GM23338 (cell line): ENCODE measurements at regions not wholly inside any gene's neighbourhood (a gene's known extent, or its start where the extent isn't known, plus 50 kb on each side); places are given as distances from the start of the nearest gene placed in this dataset.

ENCODE experiments used
- ATAC-seq: fragments of 200-7000 bp; cut with Tn5 transposase; 3 replicates; pipeline ENCODE4 v1.9.1; 2020
- DNase-seq: peaks from one replicate; pipeline ENCODE4 v3.0.0-alpha.2; 2015; ENCODE audit warnings: low spot score
- H2AFZ ChIP-seq: fragments of 200-600 bp; sonication (generic); 2 replicates; pipeline ENCODE4 v1.8.0; 2016; ENCODE audit warnings: antibody characterized with exemption, mild to moderate bottlenecking, moderate library complexity
- H3F3A ChIP-seq: fragments of 200-600 bp; sonication (generic); replicated peaks from 2 replicates; pipeline ENCODE4 v1.8.0; 2017; ENCODE audit warnings: antibody characterized with exemption, mixed run types, low read depth
- H3K27ac ChIP-seq: fragments of 200-600 bp; sonication (generic); 2 replicates; pipeline ENCODE4 v1.6.1; 2016; ENCODE audit warnings: low read depth
- H3K27me3 ChIP-seq: fragments of 200-600 bp; sonication (generic); 2 replicates; pipeline ENCODE4 v1.8.0; 2016; ENCODE audit warnings: mild to moderate bottlenecking, mixed run types, moderate library complexity; ENCODE audit not compliant: insufficient read depth
- H3K36me3 ChIP-seq: fragments of 200-600 bp; sonication (generic); 2 replicates; pipeline ENCODE4 v1.8.0; 2016; ENCODE audit warnings: mild to moderate bottlenecking; ENCODE audit not compliant: insufficient read depth
- H3K4me1 ChIP-seq: fragments of 200-600 bp; sonication (generic); 2 replicates; pipeline ENCODE4 v1.8.0; 2016; ENCODE audit warnings: mild to moderate bottlenecking, moderate library complexity; ENCODE audit not compliant: insufficient read depth
- H3K4me2 ChIP-seq: fragments of 200-600 bp; sonication (generic); 2 replicates; pipeline ENCODE4 v1.7.1; 2017; ENCODE audit warnings: mixed run types
- H3K4me3 ChIP-seq: fragments of 200-600 bp; sonication (generic); 2 replicates; pipeline ENCODE4 v1.6.1; 2016; ENCODE audit warnings: mixed run types
- H3K79me2 ChIP-seq: fragments of 200-600 bp; sonication (generic); replicated peaks from 2 replicates; pipeline ENCODE4 v1.8.0; 2017; ENCODE audit warnings: mild to moderate bottlenecking; ENCODE audit not compliant: insufficient read depth
- H3K9me2 ChIP-seq: fragments of 200-600 bp; sonication (generic); 2 replicates; pipeline ENCODE4 v1.8.0; 2017; ENCODE audit not compliant: insufficient read depth
- H4K20me1 ChIP-seq: fragments of 200-600 bp; sonication (generic); replicated peaks from 2 replicates; pipeline ENCODE4 v1.8.0; 2017; ENCODE audit warnings: mild to moderate bottlenecking; ENCODE audit not compliant: insufficient read depth
- H3K27ac Mint-ChIP-seq: 2 replicates; pipeline ENCODE4 v1.8.0; 2020; ENCODE audit warnings: inconsistent platforms, mild to moderate bottlenecking, moderate library complexity, mixed read lengths
- H3K27me3 Mint-ChIP-seq: 3 replicates; pipeline ENCODE4 v1.8.0; 2022; ENCODE audit warnings: low read depth, mild to moderate bottlenecking, moderate library complexity, mixed read lengths, inconsistent platforms; ENCODE audit not compliant: insufficient read depth, poor library complexity
- H3K36me3 Mint-ChIP-seq: 3 replicates; pipeline ENCODE4 v1.8.0; 2021; ENCODE audit warnings: low read depth, mild to moderate bottlenecking, inconsistent platforms, moderate library complexity, mixed read lengths
- H3K4me1 Mint-ChIP-seq: 3 replicates; pipeline ENCODE4 v1.8.0; 2020; ENCODE audit warnings: mild to moderate bottlenecking, inconsistent platforms, mixed read lengths
- H3K4me3 Mint-ChIP-seq: 3 replicates; pipeline ENCODE4 v1.8.0; 2021; ENCODE audit warnings: moderate library complexity, mild to moderate bottlenecking, inconsistent platforms, mixed read lengths
- H3K9me3 Mint-ChIP-seq: 3 replicates; pipeline ENCODE4 v1.8.0; 2020; ENCODE audit warnings: moderate library complexity, mild to moderate bottlenecking, inconsistent platforms, mixed read lengths
- CREB1 ChIP-seq: fragments of 250-450 bp; sonication (Bioruptor Pico); IDR thresholded peaks from 2 replicates; pipeline ENCODE4 v1.5.0; 2020; ENCODE audit warnings: low read depth, mild to moderate bottlenecking, moderate library complexity
- EZH2 ChIP-seq: fragments of 200-600 bp; sonication (generic); IDR thresholded peaks from one replicate; pipeline ENCODE4 v1.8.0; 2017; ENCODE audit warnings: antibody characterized with exemption, mild to moderate bottlenecking, low read depth; ENCODE audit not compliant: unreplicated experiment
- EZH2phosphoT487 ChIP-seq: fragments of 200-600 bp; sonication (generic); IDR thresholded peaks from one replicate; pipeline ENCODE4 v1.8.1; 2018; ENCODE audit warnings: antibody characterized with exemption; ENCODE audit not compliant: unreplicated experiment
- JUNB ChIP-seq: IDR thresholded peaks from one replicate; pipeline ENCODE4 v1.6.1; 2016; ENCODE audit warnings: antibody characterized with exemption; ENCODE audit not compliant: unreplicated experiment
- NANOG ChIP-seq: IDR thresholded peaks from 2 replicates; pipeline ENCODE4 v1.6.1; 2016; ENCODE audit warnings: antibody characterized with exemption, borderline replicate concordance
- POLR2AphosphoS5 ChIP-seq: IDR thresholded peaks from 2 replicates; pipeline ENCODE4 v1.6.1; 2016; ENCODE audit warnings: antibody characterized with exemption, low read depth
- STAT1 ChIP-seq: IDR thresholded peaks from one replicate; pipeline ENCODE4 v1.6.1; 2016; ENCODE audit warnings: antibody characterized with exemption; ENCODE audit not compliant: unreplicated experiment
- ZNF114 ChIP-seq: fragments of 250-450 bp; sonication (Bioruptor Pico); IDR thresholded peaks from 2 replicates; pipeline ENCODE4 v1.5.0; 2020; ENCODE audit warnings: mild to moderate bottlenecking, moderate library complexity
- ZNF331 ChIP-seq: fragments of 250-450 bp; sonication (Bioruptor Pico); IDR thresholded peaks from 2 replicates; pipeline ENCODE4 v1.5.0; 2020; ENCODE audit warnings: low read depth, mild to moderate bottlenecking, moderate library complexity
- TF ChIP-seq, protein P1 (sequence below): IDR thresholded peaks from 2 replicates; pipeline ENCODE4 v1.6.1; 2016; ENCODE audit warnings: antibody characterized with exemption
- TF ChIP-seq, protein P2 (sequence below): IDR thresholded peaks from one replicate; pipeline ENCODE4 v1.6.1; 2018; ENCODE audit warnings: antibody characterized with exemption; ENCODE audit not compliant: unreplicated experiment
- TF ChIP-seq, protein P3 (sequence below): fragments of 250-450 bp; sonication (Bioruptor Pico); IDR thresholded peaks from 2 replicates; pipeline ENCODE4 v1.5.0; 2020; ENCODE audit warnings: mild to moderate bottlenecking, moderate library complexity
- TF ChIP-seq, protein P4 (sequence below), 2 experiments: fragments of 200-600 bp in 1 of 2; sonication (generic) in 1 of 2; conservative IDR thresholded peaks; 2 replicates each; pipeline versions ENCODE4 v1.5.1 to v1.6.1; 2016 to 2017; ENCODE audit warnings: antibody characterized with exemption in 2 of 2, low read depth in 2 of 2, mild to moderate bottlenecking in 2 of 2, moderate library complexity in 1 of 2

DNA sequence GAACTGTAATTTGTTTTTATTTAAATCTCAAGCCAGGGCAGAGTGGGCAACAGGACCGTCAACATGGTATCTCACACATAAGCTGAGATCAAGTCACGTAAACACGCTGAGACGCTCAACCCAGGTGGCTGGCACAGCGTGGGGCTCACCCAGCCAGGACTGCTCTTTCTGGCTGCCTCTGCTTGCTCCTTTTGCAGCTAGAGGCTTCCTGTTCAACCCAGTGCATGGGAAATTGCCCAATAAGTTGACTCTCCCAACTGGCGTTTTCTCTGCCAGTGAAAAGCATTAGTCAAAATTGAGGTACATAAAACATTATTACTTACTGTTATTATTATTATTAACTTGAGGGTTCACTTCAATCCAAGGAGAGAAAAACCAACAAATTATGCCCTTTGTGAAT is 398.1 kb downstream of the NR2F2 start:
- no peaks in the 10 kb centered on the region for H3K9me3 Mint-ChIP-seq
- Histone ChIP-seq H3K4me3 (no peak overlapping the region), H3K4me1 (no peaks in the 10 kb centered on the region), H4K20me1 (no peaks in the 10 kb centered on the region), H3K27ac (no peak overlapping the region), H3K27me3 (no peaks in the 10 kb centered on the region), H3K4me2 (no peak overlapping the region), H3K79me2 (no peaks in the 10 kb centered on the region; the same call in 1 of the 2 replicates), H3F3A (no peaks in the 10 kb centered on the region), H3K9me2 (peaks cover 6% of the 10 kb centered on the region; the same call in 1 of the 2 replicates), H2AFZ (no peak overlapping the region), H3K36me3 (no peaks in the 10 kb centered on the region)
- no peak overlapping the region for H3K4me3 Mint-ChIP-seq
- TF ChIP-seq ZNF331 (no peak), NANOG (no peak), EZH2 (no peak), POLR2AphosphoS5 (no peak), JUNB (no peak), STAT1 (no peak), EZH2phosphoT487 (no peak), CREB1 (no peak), ZNF114 (CRISPR knock-in tag) (no peak)
- TF ChIP-seq, protein P1, sequence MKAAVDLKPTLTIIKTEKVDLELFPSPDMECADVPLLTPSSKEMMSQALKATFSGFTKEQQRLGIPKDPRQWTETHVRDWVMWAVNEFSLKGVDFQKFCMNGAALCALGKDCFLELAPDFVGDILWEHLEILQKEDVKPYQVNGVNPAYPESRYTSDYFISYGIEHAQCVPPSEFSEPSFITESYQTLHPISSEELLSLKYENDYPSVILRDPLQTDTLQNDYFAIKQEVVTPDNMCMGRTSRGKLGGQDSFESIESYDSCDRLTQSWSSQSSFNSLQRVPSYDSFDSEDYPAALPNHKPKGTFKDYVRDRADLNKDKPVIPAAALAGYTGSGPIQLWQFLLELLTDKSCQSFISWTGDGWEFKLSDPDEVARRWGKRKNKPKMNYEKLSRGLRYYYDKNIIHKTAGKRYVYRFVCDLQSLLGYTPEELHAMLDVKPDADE = no peak
- TF ChIP-seq, protein P2, sequence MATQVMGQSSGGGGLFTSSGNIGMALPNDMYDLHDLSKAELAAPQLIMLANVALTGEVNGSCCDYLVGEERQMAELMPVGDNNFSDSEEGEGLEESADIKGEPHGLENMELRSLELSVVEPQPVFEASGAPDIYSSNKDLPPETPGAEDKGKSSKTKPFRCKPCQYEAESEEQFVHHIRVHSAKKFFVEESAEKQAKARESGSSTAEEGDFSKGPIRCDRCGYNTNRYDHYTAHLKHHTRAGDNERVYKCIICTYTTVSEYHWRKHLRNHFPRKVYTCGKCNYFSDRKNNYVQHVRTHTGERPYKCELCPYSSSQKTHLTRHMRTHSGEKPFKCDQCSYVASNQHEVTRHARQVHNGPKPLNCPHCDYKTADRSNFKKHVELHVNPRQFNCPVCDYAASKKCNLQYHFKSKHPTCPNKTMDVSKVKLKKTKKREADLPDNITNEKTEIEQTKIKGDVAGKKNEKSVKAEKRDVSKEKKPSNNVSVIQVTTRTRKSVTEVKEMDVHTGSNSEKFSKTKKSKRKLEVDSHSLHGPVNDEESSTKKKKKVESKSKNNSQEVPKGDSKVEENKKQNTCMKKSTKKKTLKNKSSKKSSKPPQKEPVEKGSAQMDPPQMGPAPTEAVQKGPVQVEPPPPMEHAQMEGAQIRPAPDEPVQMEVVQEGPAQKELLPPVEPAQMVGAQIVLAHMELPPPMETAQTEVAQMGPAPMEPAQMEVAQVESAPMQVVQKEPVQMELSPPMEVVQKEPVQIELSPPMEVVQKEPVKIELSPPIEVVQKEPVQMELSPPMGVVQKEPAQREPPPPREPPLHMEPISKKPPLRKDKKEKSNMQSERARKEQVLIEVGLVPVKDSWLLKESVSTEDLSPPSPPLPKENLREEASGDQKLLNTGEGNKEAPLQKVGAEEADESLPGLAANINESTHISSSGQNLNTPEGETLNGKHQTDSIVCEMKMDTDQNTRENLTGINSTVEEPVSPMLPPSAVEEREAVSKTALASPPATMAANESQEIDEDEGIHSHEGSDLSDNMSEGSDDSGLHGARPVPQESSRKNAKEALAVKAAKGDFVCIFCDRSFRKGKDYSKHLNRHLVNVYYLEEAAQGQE = no peak
- TF ChIP-seq, protein P3, sequence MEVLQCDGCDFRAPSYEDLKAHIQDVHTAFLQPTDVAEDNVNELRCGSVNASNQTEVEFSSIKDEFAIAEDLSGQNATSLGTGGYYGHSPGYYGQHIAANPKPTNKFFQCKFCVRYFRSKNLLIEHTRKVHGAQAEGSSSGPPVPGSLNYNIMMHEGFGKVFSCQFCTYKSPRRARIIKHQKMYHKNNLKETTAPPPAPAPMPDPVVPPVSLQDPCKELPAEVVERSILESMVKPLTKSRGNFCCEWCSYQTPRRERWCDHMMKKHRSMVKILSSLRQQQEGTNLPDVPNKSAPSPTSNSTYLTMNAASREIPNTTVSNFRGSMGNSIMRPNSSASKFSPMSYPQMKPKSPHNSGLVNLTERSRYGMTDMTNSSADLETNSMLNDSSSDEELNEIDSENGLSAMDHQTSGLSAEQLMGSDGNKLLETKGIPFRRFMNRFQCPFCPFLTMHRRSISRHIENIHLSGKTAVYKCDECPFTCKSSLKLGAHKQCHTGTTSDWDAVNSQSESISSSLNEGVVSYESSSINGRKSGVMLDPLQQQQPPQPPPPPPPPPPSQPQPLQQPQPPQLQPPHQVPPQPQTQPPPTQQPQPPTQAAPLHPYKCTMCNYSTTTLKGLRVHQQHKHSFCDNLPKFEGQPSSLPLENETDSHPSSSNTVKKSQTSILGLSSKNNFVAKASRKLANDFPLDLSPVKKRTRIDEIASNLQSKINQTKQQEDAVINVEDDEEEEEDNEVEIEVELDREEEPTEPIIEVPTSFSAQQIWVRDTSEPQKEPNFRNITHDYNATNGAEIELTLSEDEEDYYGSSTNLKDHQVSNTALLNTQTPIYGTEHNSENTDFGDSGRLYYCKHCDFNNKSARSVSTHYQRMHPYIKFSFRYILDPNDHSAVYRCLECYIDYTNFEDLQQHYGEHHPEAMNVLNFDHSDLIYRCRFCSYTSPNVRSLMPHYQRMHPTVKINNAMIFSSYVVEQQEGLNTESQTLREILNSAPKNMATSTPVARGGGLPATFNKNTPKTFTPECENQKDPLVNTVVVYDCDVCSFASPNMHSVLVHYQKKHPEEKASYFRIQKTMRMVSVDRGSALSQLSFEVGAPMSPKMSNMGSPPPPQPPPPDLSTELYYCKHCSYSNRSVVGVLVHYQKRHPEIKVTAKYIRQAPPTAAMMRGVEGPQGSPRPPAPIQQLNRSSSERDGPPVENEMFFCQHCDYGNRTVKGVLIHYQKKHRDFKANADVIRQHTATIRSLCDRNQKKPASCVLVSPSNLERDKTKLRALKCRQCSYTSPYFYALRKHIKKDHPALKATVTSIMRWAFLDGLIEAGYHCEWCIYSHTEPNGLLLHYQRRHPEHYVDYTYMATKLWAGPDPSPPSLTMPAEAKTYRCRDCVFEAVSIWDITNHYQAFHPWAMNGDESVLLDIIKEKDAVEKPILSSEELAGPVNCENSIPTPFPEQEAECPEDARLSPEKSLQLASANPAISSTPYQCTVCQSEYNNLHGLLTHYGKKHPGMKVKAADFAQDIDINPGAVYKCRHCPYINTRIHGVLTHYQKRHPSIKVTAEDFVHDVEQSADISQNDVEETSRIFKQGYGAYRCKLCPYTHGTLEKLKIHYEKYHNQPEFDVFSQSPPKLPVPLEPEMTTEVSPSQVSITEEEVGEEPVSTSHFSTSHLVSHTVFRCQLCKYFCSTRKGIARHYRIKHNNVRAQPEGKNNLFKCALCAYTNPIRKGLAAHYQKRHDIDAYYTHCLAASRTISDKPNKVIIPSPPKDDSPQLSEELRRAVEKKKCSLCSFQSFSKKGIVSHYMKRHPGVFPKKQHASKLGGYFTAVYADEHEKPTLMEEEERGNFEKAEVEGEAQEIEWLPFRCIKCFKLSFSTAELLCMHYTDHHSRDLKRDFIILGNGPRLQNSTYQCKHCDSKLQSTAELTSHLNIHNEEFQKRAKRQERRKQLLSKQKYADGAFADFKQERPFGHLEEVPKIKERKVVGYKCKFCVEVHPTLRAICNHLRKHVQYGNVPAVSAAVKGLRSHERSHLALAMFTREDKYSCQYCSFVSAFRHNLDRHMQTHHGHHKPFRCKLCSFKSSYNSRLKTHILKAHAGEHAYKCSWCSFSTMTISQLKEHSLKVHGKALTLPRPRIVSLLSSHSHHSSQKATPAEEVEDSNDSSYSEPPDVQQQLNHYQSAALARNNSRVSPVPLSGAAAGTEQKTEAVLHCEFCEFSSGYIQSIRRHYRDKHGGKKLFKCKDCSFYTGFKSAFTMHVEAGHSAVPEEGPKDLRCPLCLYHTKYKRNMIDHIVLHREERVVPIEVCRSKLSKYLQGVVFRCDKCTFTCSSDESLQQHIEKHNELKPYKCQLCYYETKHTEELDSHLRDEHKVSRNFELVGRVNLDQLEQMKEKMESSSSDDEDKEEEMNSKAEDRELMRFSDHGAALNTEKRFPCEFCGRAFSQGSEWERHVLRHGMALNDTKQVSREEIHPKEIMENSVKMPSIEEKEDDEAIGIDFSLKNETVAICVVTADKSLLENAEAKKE (CRISPR knock-in tag) = no peak
- TF ChIP-seq, protein P4, sequence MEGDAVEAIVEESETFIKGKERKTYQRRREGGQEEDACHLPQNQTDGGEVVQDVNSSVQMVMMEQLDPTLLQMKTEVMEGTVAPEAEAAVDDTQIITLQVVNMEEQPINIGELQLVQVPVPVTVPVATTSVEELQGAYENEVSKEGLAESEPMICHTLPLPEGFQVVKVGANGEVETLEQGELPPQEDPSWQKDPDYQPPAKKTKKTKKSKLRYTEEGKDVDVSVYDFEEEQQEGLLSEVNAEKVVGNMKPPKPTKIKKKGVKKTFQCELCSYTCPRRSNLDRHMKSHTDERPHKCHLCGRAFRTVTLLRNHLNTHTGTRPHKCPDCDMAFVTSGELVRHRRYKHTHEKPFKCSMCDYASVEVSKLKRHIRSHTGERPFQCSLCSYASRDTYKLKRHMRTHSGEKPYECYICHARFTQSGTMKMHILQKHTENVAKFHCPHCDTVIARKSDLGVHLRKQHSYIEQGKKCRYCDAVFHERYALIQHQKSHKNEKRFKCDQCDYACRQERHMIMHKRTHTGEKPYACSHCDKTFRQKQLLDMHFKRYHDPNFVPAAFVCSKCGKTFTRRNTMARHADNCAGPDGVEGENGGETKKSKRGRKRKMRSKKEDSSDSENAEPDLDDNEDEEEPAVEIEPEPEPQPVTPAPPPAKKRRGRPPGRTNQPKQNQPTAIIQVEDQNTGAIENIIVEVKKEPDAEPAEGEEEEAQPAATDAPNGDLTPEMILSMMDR (conservative IDR thresholded peaks at IDR 0.05; ENCODE audit: low read depth in 2 of 2) = no peak
- DNase-seq (no peak), ATAC-seq (peak; percentile 45; the same call in 2 of the 3 replicates)
- no peaks in the 10 kb centered on the region for H3K27me3 Mint-ChIP-seq
- no peaks in the 10 kb centered on the region for H3K36me3 Mint-ChIP-seq
- H3K27ac Mint-ChIP-seq = no peak overlapping the region
- no peaks in the 10 kb centered on the region for H3K4me1 Mint-ChIP-seq
